H1 (cell line): ENCODE measurements at regions not wholly inside any gene's neighbourhood (a gene's known extent, or its start where the extent isn't known, plus 50 kb on each side); places are given as distances from the start of the nearest gene placed in this dataset.

Experiments used
- CTCF ChIA-PET: fragments of 300-600 bp; sonication (Branson Sonifier 250); formaldehyde crosslinking; loops from one replicate; lab custom pipeline; 2021; ENCODE audit not compliant: partially characterized antibody; lab: Charles Lee
- POLR2A ChIA-PET: fragments of 300-600 bp; sonication (Branson Sonifier 250); formaldehyde crosslinking; loops from one replicate; lab custom pipeline; 2021; ENCODE audit warnings: inconsistent platforms; ENCODE audit not compliant: partially characterized antibody; lab: Charles Lee
- DNase-seq, 2 experiments: peaks; one replicate each; pipeline versions ENCODE4 v3.0.0 to v3.0.0-alpha.2; 2010 to 2022; ENCODE audit warnings: low spot score in 2 of 2, low read depth in 1 of 2, mixed read lengths in 1 of 2
- FAIRE-seq: peaks from 2 replicates; lab custom pipeline; 2011; peaks lifted over from hg19 to GRCh38; lab: Jason Lieb, UNC
- H2AFZ ChIP-seq: 2 replicates; pipeline ENCODE4 v1.8.1; 2012; ENCODE audit warnings: low read length, inconsistent platforms
- H2AK5ac ChIP-seq: 2 replicates; pipeline ENCODE4 v1.6.1; 2013; ENCODE audit warnings: low read depth, low read length
- H2BK120ac ChIP-seq: replicated peaks from 2 replicates; pipeline ENCODE3; 2013; ENCODE audit warnings: low read depth, low read length, inconsistent platforms
- H2BK12ac ChIP-seq: 2 replicates; pipeline ENCODE4 v1.6.1; 2013; ENCODE audit warnings: low read depth, low read length
- H2BK15ac ChIP-seq: 2 replicates; pipeline ENCODE4 v1.6.1; 2013; ENCODE audit warnings: low read length
- H2BK20ac ChIP-seq: 2 replicates; pipeline ENCODE4 v1.6.1; 2013; ENCODE audit warnings: low read length
- H2BK5ac ChIP-seq: 2 replicates; pipeline ENCODE4 v1.6.1; 2013; ENCODE audit warnings: low read depth, low read length
- H3K14ac ChIP-seq: 2 replicates; pipeline ENCODE4 v1.6.1; 2013; ENCODE audit warnings: inconsistent platforms; ENCODE audit not compliant: insufficient read length
- H3K18ac ChIP-seq: 2 replicates; pipeline ENCODE4 v1.6.1; 2013; ENCODE audit warnings: low read length; ENCODE audit errors: extremely low read depth
- H3K23ac ChIP-seq: 2 replicates; pipeline ENCODE4 v1.6.1; 2013; ENCODE audit warnings: inconsistent platforms; ENCODE audit not compliant: insufficient read length
- H3K23me2 ChIP-seq: 2 replicates; pipeline ENCODE4 v1.6.1; 2013; ENCODE audit warnings: low read depth, low read length
- H3K27ac ChIP-seq: 2 replicates; pipeline ENCODE4 v1.6.1; 2011; ENCODE audit warnings: low read depth, low read length, inconsistent platforms
- H3K27me3 ChIP-seq, 4 experiments: replicated peaks in 1 of 4; 1 replicate in 1 of 4; 2 replicates in 3 of 4; pipeline versions ENCODE4 v1.6.1 to v1.8.1; 2011 to 2013; ENCODE audit warnings: low read length in 3 of 4, mild to moderate bottlenecking in 3 of 4, inconsistent platforms in 2 of 4, mixed read lengths in 2 of 4, moderate library complexity in 1 of 4; ENCODE audit not compliant: control insufficient read depth in 3 of 4, insufficient read depth in 3 of 4; ENCODE audit errors: extremely low read depth in 1 of 4
- H3K36me3 ChIP-seq, 4 experiments: 2 replicates each; pipeline versions ENCODE4 v1.6.1 to v1.8.1; 2011 to 2013; ENCODE audit warnings: mild to moderate bottlenecking in 4 of 4, low read length in 3 of 4, moderate library complexity in 2 of 4, control low read depth in 1 of 4, inconsistent platforms in 1 of 4; ENCODE audit not compliant: insufficient read depth in 4 of 4, control insufficient read depth in 2 of 4
- H3K4ac ChIP-seq: replicated peaks from 2 replicates; pipeline ENCODE3; 2013; ENCODE audit warnings: low read length, low read depth, mixed read lengths, inconsistent platforms; ENCODE audit not compliant: insufficient read length
- H3K4me1 ChIP-seq, 4 experiments: replicated peaks in 1 of 4; 1 replicate in 1 of 4; 2 replicates in 3 of 4; pipeline versions ENCODE4 v1.6.1 to v1.8.1; 2011 to 2013; ENCODE audit warnings: low read length in 3 of 4, inconsistent platforms in 2 of 4, mixed read lengths in 1 of 4; ENCODE audit not compliant: insufficient read depth in 4 of 4, control insufficient read depth in 3 of 4
- H3K4me2 ChIP-seq, 2 experiments: 2 replicates each; pipeline versions ENCODE4 v1.6.1 to v1.8.1; 2011 to 2013; ENCODE audit warnings: low read depth in 2 of 2, low read length in 2 of 2, control low read depth in 1 of 2, inconsistent platforms in 1 of 2, mild to moderate bottlenecking in 1 of 2; ENCODE audit not compliant: insufficient read depth in 1 of 2
- H3K4me3 ChIP-seq, 4 experiments: fragments of 200-600, 300-600 bp in 1 of 4; sonication (generic), shearing (Covaris generic), sonication (Bioruptor Twin) in 1 of 4; 2 replicates each; pipeline versions ENCODE4 v1.5.1 to v1.8.1; 2011 to 2016; ENCODE audit warnings: low read length in 4 of 4, low read depth in 3 of 4, control low read depth in 2 of 4, inconsistent platforms in 2 of 4, mild to moderate bottlenecking in 2 of 4, mixed read lengths in 1 of 4, moderate library complexity in 1 of 4; ENCODE audit not compliant: insufficient read depth in 2 of 4; ENCODE audit errors: extremely low read depth in 1 of 4
- H3K56ac ChIP-seq: replicated peaks from 2 replicates; pipeline ENCODE3; 2013; ENCODE audit warnings: low read depth, mild to moderate bottlenecking, mixed read lengths, low read length, inconsistent platforms; ENCODE audit not compliant: insufficient read length
- H3K79me1 ChIP-seq: 2 replicates; pipeline ENCODE4 v1.6.1; 2013; ENCODE audit warnings: low read depth, low read length, control low read depth
- H3K79me2 ChIP-seq, 2 experiments: 2 replicates each; pipeline versions ENCODE4 v1.6.1 to v1.8.1; 2012 to 2013; ENCODE audit warnings: low read length in 2 of 2, mild to moderate bottlenecking in 2 of 2, inconsistent platforms in 1 of 2; ENCODE audit not compliant: insufficient read depth in 2 of 2, control insufficient read depth in 1 of 2
- H3K9ac ChIP-seq, 4 experiments: replicated peaks in 1 of 4; 1 replicate in 1 of 4; 2 replicates in 3 of 4; pipeline versions ENCODE4 v1.6.1 to v1.8.1; 2011 to 2013; ENCODE audit warnings: low read depth in 3 of 4, low read length in 3 of 4, control low read depth in 2 of 4, mild to moderate bottlenecking in 2 of 4, moderate library complexity in 2 of 4, inconsistent platforms in 1 of 4; ENCODE audit errors: extremely low read depth in 1 of 4
- H3K9me3 ChIP-seq, 2 experiments: 2 replicates each; pipeline versions ENCODE4 v1.6.1 to v1.8.1; 2012 to 2013; ENCODE audit warnings: mild to moderate bottlenecking in 2 of 2, moderate library complexity in 2 of 2, control low read depth in 1 of 2, inconsistent platforms in 1 of 2, low read depth in 1 of 2, low read length in 1 of 2, mixed read lengths in 1 of 2; ENCODE audit not compliant: insufficient read depth in 2 of 2
- H4K20me1 ChIP-seq, 2 experiments: replicated peaks in 1 of 2; 2 replicates each; pipeline versions ENCODE3 to v1.8.1; 2011 to 2013; ENCODE audit warnings: inconsistent platforms in 2 of 2, low read length in 2 of 2, mild to moderate bottlenecking in 1 of 2; ENCODE audit not compliant: insufficient read depth in 2 of 2, control insufficient read depth in 1 of 2
- H4K5ac ChIP-seq: 2 replicates; pipeline ENCODE4 v1.6.1; 2013; ENCODE audit warnings: low read length, low read depth, mixed read lengths, inconsistent platforms; ENCODE audit not compliant: insufficient read length
- H4K8ac ChIP-seq: 2 replicates; pipeline ENCODE4 v1.8.0; 2013; ENCODE audit warnings: mild to moderate bottlenecking, moderate library complexity, low read length, inconsistent platforms; ENCODE audit not compliant: insufficient read depth; ENCODE audit errors: extremely low read depth
- H4K91ac ChIP-seq: replicated peaks from 2 replicates; pipeline ENCODE3; 2013; ENCODE audit warnings: low read length, mixed read lengths, inconsistent platforms; ENCODE audit not compliant: insufficient read length
- BACH1 ChIP-seq: IDR thresholded peaks from 2 replicates; pipeline ENCODE4 v1.6.1; 2012; ENCODE audit warnings: low read length, improper control_type of control experiment
- CTCF ChIP-seq, 3 experiments: IDR thresholded peaks; 1 replicate in 2 of 3; 2 replicates in 1 of 3; pipeline versions ENCODE4 v1.5.1 to v1.6.1; 2011; ENCODE audit warnings: low read length in 3 of 3, mild to moderate bottlenecking in 3 of 3, inconsistent platforms in 2 of 3, low read depth in 1 of 3, moderate library complexity in 1 of 3; ENCODE audit not compliant: insufficient read depth in 1 of 3; ENCODE audit errors: control extremely low read depth in 1 of 3
- FOSL1 ChIP-seq: IDR thresholded peaks from 2 replicates; pipeline ENCODE4 v1.6.1; 2011; ENCODE audit warnings: mild to moderate bottlenecking, low read depth, low read length, moderate library complexity; ENCODE audit not compliant: insufficient read depth
- RAD21 ChIP-seq, 2 experiments: IDR thresholded peaks in 1 of 2; conservative IDR thresholded peaks in 1 of 2; 2 replicates each; pipeline ENCODE4 v1.6.1; 2011; ENCODE audit warnings: low read depth in 2 of 2, low read length in 2 of 2, improper control_type of control experiment in 1 of 2, inconsistent platforms in 1 of 2, mild to moderate bottlenecking in 1 of 2, moderate library complexity in 1 of 2
- SIN3A ChIP-seq, 2 experiments: IDR thresholded peaks in 1 of 2; conservative IDR thresholded peaks in 1 of 2; 2 replicates each; pipeline ENCODE4 v1.6.1; 2011 to 2012; ENCODE audit warnings: low read length in 2 of 2, improper control_type of control experiment in 1 of 2, low read depth in 1 of 2, mild to moderate bottlenecking in 1 of 2
- WGBS, 2 experiments: shearing (Covaris generic) in 1 of 2; methylation state at CpG; one replicate each; pipeline versions ENCODE4 v1.1.6 to v1.1.7; 2013 to 2015; ENCODE audit warnings: low lambda C conversion rate in 2 of 2, mixed read lengths in 2 of 2, inconsistent platforms in 1 of 2, low coverage in 1 of 2, missing lambda C conversion rate in 1 of 2; ENCODE audit not compliant: insufficient replicate concordance in 2 of 2, insufficient coverage in 1 of 2, insufficient read length in 1 of 2; ENCODE audit errors: extremely low coverage in 1 of 2, missing lambda C conversion rate in 1 of 2; 5-methylcytosine and 5-hydroxymethylcytosine counted together

- H2BK5ac ChIP-seq, result no peak overlapping the region
- no peak overlapping the region for H3K9ac ChIP-seq
- no peak for TF ChIP-seq FOSL1
- TF ChIP-seq SIN3A (conservative IDR thresholded peaks at IDR 0.05 in 1 of 2, IDR thresholded peaks at IDR 0.05 in 1 of 2; ENCODE audit: low read depth in 1 of 2, low read length in 2 of 2), result no peak
- TF ChIP-seq RAD21 (IDR thresholded peaks at IDR 0.05 in 1 of 2, conservative IDR thresholded peaks at IDR 0.05 in 1 of 2; ENCODE audit: low read depth in 2 of 2, low read length in 2 of 2), result peak in 1 of 2 experiments; percentile 53; a peak in 3 of 4 replicates
- TF ChIP-seq BACH1, result no peak
- peak in 2 of 3 experiments; percentile 24 to 50; a peak in 2 of 4 replicates for TF ChIP-seq CTCF (IDR thresholded peaks at IDR 0.05; ENCODE audit: control extremely low read depth in 1 of 3, insufficient read depth in 1 of 3, low read depth in 1 of 3, low read length in 3 of 3)
- TF ChIP-seq, all 59 proteins: peak for 2
- Histone ChIP-seq H2BK12ac (no peak overlapping the region), H2AK5ac (no peak overlapping the region), H3K56ac (no peak overlapping the region), H2BK120ac (no peak overlapping the region), H3K27ac (no peak overlapping the region), H3K18ac (no peak overlapping the region), H3K4me3 (no peak overlapping the region), H2BK20ac (no peak overlapping the region), H3K79me1 (no peaks in the 10 kb centered on the region), H3K23me2 (no peaks in the 10 kb centered on the region), H3K79me2 (no peaks in the 10 kb centered on the region), H3K36me3 (no peaks in the 10 kb centered on the region), H3K4ac (no peak overlapping the region), H3K23ac (no peak overlapping the region), H4K5ac (no peak overlapping the region), H4K8ac (no peak overlapping the region), H3K4me1 (peaks cover 0 to 2% (median 0%) of the 10 kb centered on the region in 4 experiments; a peak in 3 of 7 replicates), H3K27me3 (no peaks in the 10 kb centered on the region), H2AFZ (no peak overlapping the region), H3K14ac (no peak overlapping the region), H4K91ac (no peak overlapping the region), H2BK15ac (no peak overlapping the region), H3K9me3 (no peaks in the 10 kb centered on the region), H3K4me2 (no peak overlapping the region), H4K20me1 (no peaks in the 10 kb centered on the region)
- POLR2A ChIA-PET, result interaction anchor here (0.8 kb wide), 1 partner anchor 894 kb away, joined by 3 read pairs; no protein-coding TSS in a partner anchor
- FAIRE-seq (peak; percentile 42), DNase-seq (no peak)
- WGBS, 2 experiments, result 76% methylated on average over 2 of the region's 2 CpGs; no CpG with 5 or more reads in 1 of the 2 experiments
- CTCF ChIA-PET, result interaction anchor here (0.6 to 4.8 kb wide), 46 partner anchors 8 to 1355 kb away, joined by 3 to 40 read pairs (median 4); no protein-coding TSS in a partner anchor
Observed at GRCh38 chr2:163182764-163183354, 344.3 kb upstream of the KCNH7 start.
